ENCODE measurements at regions not wholly inside any gene's neighbourhood (a gene's known extent, or its start where the extent isn't known, plus 50 kb on each side); places are given as distances from the start of the nearest gene placed in this dataset.

GRCh38 chr11:62030071-62030684 lies 62.7 kb upstream of the FTH1 start:
- Histone ChIP-seq H3K4me3 (no peak overlapping the region), H3K27me3 (no peaks in the 10 kb centered on the region), H3K27ac (no peak overlapping the region), H3K4me1 (peaks cover 0 to 7% (median 0%) of the 10 kb centered on the region in 3 donors), H3K9me3 (no peaks in the 10 kb centered on the region), H3K36me3 (no peaks in the 10 kb centered on the region)
- no peak for ATAC-seq
- TF ChIP-seq POLR2AphosphoS5 (IDR thresholded peaks at IDR 0.05) (no peak), CTCF (IDR thresholded peaks at IDR 0.05) (no peak), EP300 (IDR thresholded peaks at IDR 0.05) (no peak), POLR2A (IDR thresholded peaks at IDR 0.05) (no peak)
- 76 to 89% methylated on average over 5 of the region's 8 CpGs for WGBS, 2 donors (ENCODE audit: low coverage in 1 of 2)

- WGBS, 2 donors (ENCODE audit: low coverage in 1 of 2) = 94 to 96% methylated on average over 5 to 6 of the region's 6 CpGs
- Histone ChIP-seq H3K4me3 (no peak overlapping the region), H3K36me3 (no peaks in the 10 kb centered on the region), H3K27ac (peak overlapping the region in 1 of 4 donors; percentile 70), H3K27me3 (no peaks in the 10 kb centered on the region), H3K4me1 (peaks cover 0 to 13% (median 0%) of the 10 kb centered on the region in 3 donors), H3K9me3 (no peaks in the 10 kb centered on the region)
- TF ChIP-seq CTCF (IDR thresholded peaks at IDR 0.05) (no peak), POLR2AphosphoS5 (IDR thresholded peaks at IDR 0.05) (no peak), EP300 (IDR thresholded peaks at IDR 0.05) (no peak), POLR2A (IDR thresholded peaks at IDR 0.05) (no peak)
- no peak for ATAC-seq
Measured at GRCh38 chr11:62026739-62027370, 59.4 kb upstream of the FTH1 start.

GRCh38 chr11:62025487-62026105 lies 58.2 kb upstream of the FTH1 start:
- ATAC-seq = peak; percentile 93
- TF ChIP-seq POLR2AphosphoS5 (IDR thresholded peaks at IDR 0.05) (peak; percentile 60), POLR2A (IDR thresholded peaks at IDR 0.05) (no peak)
- Histone ChIP-seq H3K4me3 (no peak overlapping the region), H3K4me1 (peaks cover 0 to 13% (median 0%) of the 10 kb centered on the region in 3 donors), H3K36me3 (no peaks in the 10 kb centered on the region), H3K27ac (peak overlapping the region in 3 of 4 donors; percentile 60 to 70 (median 70)), H3K9me3 (peaks cover 0 to 12% (median 0%) of the 10 kb centered on the region in 3 donors), H3K27me3 (no peaks in the 10 kb centered on the region)
- WGBS, 2 donors (ENCODE audit: low coverage in 1 of 2) = 28 to 46% methylated on average over 7 to 8 of the region's 13 CpGs

- TF ChIP-seq EP300 (IDR thresholded peaks at IDR 0.05) (no peak), POLR2AphosphoS5 (IDR thresholded peaks at IDR 0.05) (no peak), POLR2A (IDR thresholded peaks at IDR 0.05) (no peak)
- Histone ChIP-seq H3K4me3 (no peak overlapping the region), H3K36me3 (no peaks in the 10 kb centered on the region), H3K4me1 (peaks cover 0 to 13% (median 0%) of the 10 kb centered on the region in 3 donors), H3K27me3 (no peaks in the 10 kb centered on the region), H3K27ac (peak overlapping the region; percentile 12 to 70 (median 59)), H3K9me3 (peaks cover 0 to 12% (median 0%) of the 10 kb centered on the region in 3 donors)
- ATAC-seq = no peak
- 65 to 66% methylated on average over 5 to 6 of the region's 6 CpGs for WGBS, 2 donors (ENCODE audit: low coverage in 1 of 2)
Measured at GRCh38 chr11:62024936-62025486, 57.6 kb upstream of the FTH1 start.

- Histone ChIP-seq H3K9me3 (peaks cover 0 to 12% (median 0%) of the 10 kb centered on the region in 3 donors), H3K27me3 (no peaks in the 10 kb centered on the region), H3K36me3 (no peaks in the 10 kb centered on the region), H3K4me3 (no peak overlapping the region), H3K27ac (no peak overlapping the region), H3K4me1 (peaks cover 0 to 13% (median 0%) of the 10 kb centered on the region in 3 donors)
- no peak for ATAC-seq
- no peak for TF ChIP-seq POLR2AphosphoS5 (IDR thresholded peaks at IDR 0.05)
- no peak for TF ChIP-seq POLR2A (IDR thresholded peaks at IDR 0.05)
- no peak for TF ChIP-seq CTCF (IDR thresholded peaks at IDR 0.05)
- TF ChIP-seq EP300 (IDR thresholded peaks at IDR 0.05) = no peak
- WGBS, 2 donors (ENCODE audit: low coverage in 1 of 2) = 44 to 69% methylated on average over 2 of the region's 3 CpGs
Measured at GRCh38 chr11:62022211-62022610, 54.8 kb upstream of the FTH1 start.

Data from gastroesophageal sphincter (tissue), 4 donors.